Heart right ventricle (tissue), 16 donors: ENCODE measurements at regions not wholly inside any gene's neighbourhood (a gene's known extent, or its start where the extent isn't known, plus 50 kb on each side); places are given as distances from the start of the nearest gene placed in this dataset.

Source experiments
- ATAC-seq, 8 donors: fragments of 200-7000 bp; cut with Tn5 transposase; one replicate each; pipeline ENCODE4 v1.9.1; 2020; ENCODE audit warnings: mild to moderate bottlenecking in 8 of 8, moderate library complexity in 8 of 8, moderate number of reproducible peaks in 1 of 8
- DNase-seq, 2 donors: peaks; one replicate each; pipeline ENCODE4 v3.0.0-alpha.2; 2020
- H3K27ac ChIP-seq, 10 donors: fragments of 200-600 bp; sonication (generic) in 2 of 10; one replicate each; pipeline versions ENCODE4 v1.5.0 to v1.8.0; 2020 to 2022; ENCODE audit warnings: mild to moderate bottlenecking in 3 of 10
- H3K27me3 ChIP-seq, 7 donors: fragments of 200-600 bp; one replicate each; pipeline ENCODE4 v1.8.0; 2021 to 2022; ENCODE audit warnings: mild to moderate bottlenecking in 2 of 7
- H3K36me3 ChIP-seq, 9 donors: fragments of 200-600 bp; sonication (generic) in 1 of 9; one replicate each; pipeline versions ENCODE4 v1.5.0 to v1.8.0; 2020 to 2022; ENCODE audit warnings: mild to moderate bottlenecking in 2 of 9
- H3K4me1 ChIP-seq, 9 donors: fragments of 200-600 bp; sonication (generic) in 1 of 9; one replicate each; pipeline versions ENCODE4 v1.5.0 to v1.8.0; 2020 to 2022; ENCODE audit warnings: mild to moderate bottlenecking in 4 of 9
- H3K4me3 ChIP-seq, 10 donors: fragments of 200-600 bp; sonication (generic) in 2 of 10; one replicate each; pipeline versions ENCODE4 v1.5.0 to v1.8.0; 2020 to 2022; ENCODE audit warnings: mild to moderate bottlenecking in 7 of 10, moderate library complexity in 2 of 10
- H3K9me3 ChIP-seq, 11 donors: fragments of 200-600 bp in 10 of 11; sonication (generic) in 2 of 11; one replicate each; pipeline versions ENCODE4 v1.5.0 to v1.8.0; 2013 to 2022; ENCODE audit warnings: mild to moderate bottlenecking in 2 of 11, control low read depth in 1 of 11, moderate library complexity in 1 of 11
- WGBS, 2 donors: extraction: QIAGEN DNeasy Blood & Tissue Kit; methylation state at CpG; one replicate each; pipeline ENCODE4 v1.1.7; 2013; ENCODE audit warnings: inconsistent platforms in 1 of 2; 5-methylcytosine and 5-hydroxymethylcytosine counted together
- intact Hi-C, 10 donors: fragments of 100-400 bp; cut with DNase I; formaldehyde crosslinking; loops; one replicate each; pipeline versions ENCODE4 v1.11.1 to v1.14.2; 2022
- TF ChIP-seq, protein P1 (sequence below), 9 donors: fragments of 200-600 bp; sonication (generic) in 2 of 9; IDR thresholded peaks; one replicate each; pipeline versions ENCODE4 v1.5.0 to v1.8.0; 2021 to 2022; ENCODE audit warnings: antibody characterized with exemption in 9 of 9, mild to moderate bottlenecking in 5 of 9, moderate library complexity in 1 of 9
- donor health status: Arrhythmogenic right ventricular cardiomyopathy.
- donor health status: ischemic (EF 13 %, LVEDD 7.1; RV severe dilation, severe dysfunction).
- donor health status: healthy with polysubstance abuse.
- donor health status: DM: no; HTN: yes; CAD: no.
- donor health status: DM: no; HTN: no; CAD: no.
- donor health status: ischemic (EF 25% LVEDD 6.9; RV normal size, moderate dysfunction).
- donor health status: ischemic (EF 25% LVEDD 5.7; RV mildly dilated, moderate dysfunction).
- donor health status: healthy.
- donor health status: DM: yes; HTN: yes; CAD: no.
- donor health status: Ischemic cardiomyopathy.
- donor health status: ischemic (EF 35%, LVEDD 5.7; RV mildly dilated, moderate dysfunction).
- donor health status: nonischemic (EF 11% LVEDD 7.7; RV severe dilation, severe dysfunction).
- donor health status: DM: yes; HTN: yes; CAD: no.
- donor health status: PGD.
- donor health status: ischemic (EF 29% LVEDD 5.4; RV normal size, mild dysfunction).
- donor health status: nonischemic (EF 23%, LVEDD 6.1; RV moderate dilation, normal function).

DNA sequence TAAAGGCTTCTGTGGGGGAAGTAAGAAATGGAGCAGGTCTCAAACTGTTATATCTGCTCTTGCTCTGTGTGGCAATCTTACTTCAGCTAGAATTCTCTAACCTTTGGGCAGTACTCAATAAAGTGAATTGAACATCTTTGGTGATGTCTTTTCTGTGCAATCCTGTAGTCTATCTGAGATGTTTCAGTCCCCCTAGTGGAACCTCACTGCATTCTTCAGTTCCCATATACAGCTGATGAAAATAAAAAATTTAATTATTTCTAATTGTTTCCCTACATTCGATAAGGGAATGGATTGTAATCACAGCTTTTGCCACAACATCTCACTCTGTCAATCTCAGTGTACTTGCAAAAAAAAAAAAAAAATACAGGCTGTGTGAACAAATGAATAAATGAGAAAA, 522.6 kb downstream of the DNAJB9 start:
- WGBS, 2 donors = 90% methylated on average over 1 of the region's 1 CpG
- Histone ChIP-seq H3K27me3 (no peaks in the 10 kb centered on the region), H3K4me1 (no peaks in the 10 kb centered on the region), H3K4me3 (no peak overlapping the region), H3K27ac (no peak overlapping the region), H3K9me3 (peaks cover 0 to 21% (median 4%) of the 10 kb centered on the region in 11 donors), H3K36me3 (no peaks in the 10 kb centered on the region)
- no peak for DNase-seq
- intact Hi-C loops = no loop called here
- ATAC-seq = no peak
- TF ChIP-seq, protein P1, sequence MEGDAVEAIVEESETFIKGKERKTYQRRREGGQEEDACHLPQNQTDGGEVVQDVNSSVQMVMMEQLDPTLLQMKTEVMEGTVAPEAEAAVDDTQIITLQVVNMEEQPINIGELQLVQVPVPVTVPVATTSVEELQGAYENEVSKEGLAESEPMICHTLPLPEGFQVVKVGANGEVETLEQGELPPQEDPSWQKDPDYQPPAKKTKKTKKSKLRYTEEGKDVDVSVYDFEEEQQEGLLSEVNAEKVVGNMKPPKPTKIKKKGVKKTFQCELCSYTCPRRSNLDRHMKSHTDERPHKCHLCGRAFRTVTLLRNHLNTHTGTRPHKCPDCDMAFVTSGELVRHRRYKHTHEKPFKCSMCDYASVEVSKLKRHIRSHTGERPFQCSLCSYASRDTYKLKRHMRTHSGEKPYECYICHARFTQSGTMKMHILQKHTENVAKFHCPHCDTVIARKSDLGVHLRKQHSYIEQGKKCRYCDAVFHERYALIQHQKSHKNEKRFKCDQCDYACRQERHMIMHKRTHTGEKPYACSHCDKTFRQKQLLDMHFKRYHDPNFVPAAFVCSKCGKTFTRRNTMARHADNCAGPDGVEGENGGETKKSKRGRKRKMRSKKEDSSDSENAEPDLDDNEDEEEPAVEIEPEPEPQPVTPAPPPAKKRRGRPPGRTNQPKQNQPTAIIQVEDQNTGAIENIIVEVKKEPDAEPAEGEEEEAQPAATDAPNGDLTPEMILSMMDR (IDR thresholded peaks at IDR 0.05) = no peak

DNA sequence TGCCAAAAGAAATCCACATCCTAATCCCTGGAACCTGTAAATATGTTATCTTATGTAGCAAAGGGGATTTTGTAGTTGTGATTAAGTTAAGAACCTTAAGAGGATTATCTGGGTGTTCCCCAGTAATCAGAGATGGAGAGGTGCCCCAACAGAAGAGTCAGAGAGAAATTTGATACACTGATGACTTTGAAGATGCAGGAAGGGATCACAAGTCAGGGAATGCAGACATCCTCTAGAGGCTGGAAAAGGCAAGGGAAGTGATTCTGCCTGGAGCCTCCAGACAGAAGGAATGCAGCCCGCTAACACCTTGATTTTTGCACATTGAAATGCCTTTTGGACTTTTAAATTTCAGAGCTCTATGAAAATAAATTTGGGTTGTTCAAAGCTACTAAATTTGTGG, 531.7 kb downstream of the DNAJB9 start:
- Histone ChIP-seq H3K36me3 (no peaks in the 10 kb centered on the region), H3K27me3 (no peaks in the 10 kb centered on the region), H3K27ac (no peak overlapping the region), H3K9me3 (peaks cover 0 to 5% (median 0%) of the 10 kb centered on the region in 11 donors), H3K4me1 (no peaks in the 10 kb centered on the region), H3K4me3 (no peak overlapping the region)
- DNase-seq (no peak), ATAC-seq (no peak)
- intact Hi-C loops = no loop called here
- TF ChIP-seq, protein P1 (IDR thresholded peaks at IDR 0.05) = no peak
- WGBS, 2 donors = 84 to 97% methylated on average over 1 of the region's 1 CpG

DNA sequence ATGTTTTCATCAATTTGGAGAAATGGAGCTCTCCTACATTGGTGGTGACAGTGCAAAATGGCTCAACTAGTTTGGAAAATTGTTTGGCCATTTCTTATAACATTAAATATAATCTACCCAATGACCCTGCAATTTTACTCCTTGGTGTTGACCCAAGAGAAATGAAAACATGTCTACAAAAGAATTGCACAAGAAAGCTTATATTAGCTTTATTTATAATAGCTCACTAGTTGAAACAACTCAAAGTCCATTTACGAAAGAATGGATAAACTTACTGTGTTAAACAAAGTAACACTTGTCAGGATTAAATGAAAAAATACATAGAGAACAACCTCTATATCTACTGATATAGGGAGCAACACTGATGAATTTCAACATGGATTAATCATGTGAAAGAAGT, 539.9 kb downstream of the DNAJB9 start:
- Histone ChIP-seq H3K9me3 (no peaks in the 10 kb centered on the region), H3K4me3 (no peak overlapping the region), H3K27ac (no peak overlapping the region), H3K36me3 (no peaks in the 10 kb centered on the region), H3K27me3 (no peaks in the 10 kb centered on the region), H3K4me1 (no peaks in the 10 kb centered on the region)
- no peak for DNase-seq
- no peak for ATAC-seq
- intact Hi-C loops = no loop called here
- 85 to 92% methylated on average over 1 of the region's 1 CpG for WGBS, 2 donors
- TF ChIP-seq, protein P1 (IDR thresholded peaks at IDR 0.05) = no peak

DNA sequence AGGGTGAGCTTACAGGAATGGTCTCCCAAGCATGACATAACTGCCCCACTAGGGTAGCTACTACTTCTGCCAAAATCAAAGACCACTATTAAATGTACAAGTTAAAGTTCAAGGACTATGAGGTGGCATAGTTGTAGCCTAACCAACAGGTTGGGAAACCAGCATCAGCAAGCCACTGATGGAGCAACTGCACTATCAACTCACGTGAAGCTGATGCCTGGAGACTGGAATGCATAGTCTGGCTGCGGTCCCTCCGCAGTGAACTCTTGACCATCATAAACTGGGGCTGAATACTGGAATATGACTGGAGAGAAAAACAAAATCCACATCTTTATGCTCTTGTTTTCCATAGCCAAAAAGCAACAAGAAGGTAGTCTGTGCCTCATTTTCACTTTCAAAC, 541.4 kb downstream of the DNAJB9 start:
- Histone ChIP-seq H3K27me3 (no peaks in the 10 kb centered on the region), H3K27ac (no peak overlapping the region), H3K4me3 (no peak overlapping the region), H3K9me3 (no peaks in the 10 kb centered on the region), H3K4me1 (no peaks in the 10 kb centered on the region), H3K36me3 (no peaks in the 10 kb centered on the region)
- DNase-seq (no peak), ATAC-seq (no peak)
- WGBS, 2 donors = 86% methylated on average over 3 of the region's 3 CpGs
- TF ChIP-seq, protein P1 (IDR thresholded peaks at IDR 0.05) = no peak
- intact Hi-C loops = no loop called here
